Gastrocnemius medialis (tissue), 4 donors: ENCODE measurements at regions not wholly inside any gene's neighbourhood (a gene's known extent, or its start where the extent isn't known, plus 50 kb on each side); places are given as distances from the start of the nearest gene placed in this dataset.

ENCODE experiments used
- CTCF ChIP-seq, 5 experiments: fragments of 450-650 bp in 3 of 5; fragments of 200-600 bp in 2 of 5; sonication (generic) in 2 of 5; IDR thresholded peaks in 4 of 5; conservative IDR thresholded peaks in 1 of 5; 1 replicate in 4 of 5; 2 replicates in 1 of 5; pipeline ENCODE4 v1.5.1; 2016 to 2019; ENCODE audit warnings: antibody characterized with exemption in 5 of 5, mild to moderate bottlenecking in 3 of 5, moderate library complexity in 3 of 5
- POLR2A ChIP-seq, 2 donors: fragments of 450-650 bp; IDR thresholded peaks; one replicate each; pipeline ENCODE4 v1.6.1; 2017; ENCODE audit warnings: antibody characterized with exemption in 2 of 2, mild to moderate bottlenecking in 2 of 2, moderate library complexity in 2 of 2

- no peak for TF ChIP-seq CTCF (IDR thresholded peaks at IDR 0.05 in 4 of 5, conservative IDR thresholded peaks at IDR 0.05 in 1 of 5)
- no peak for TF ChIP-seq POLR2A (IDR thresholded peaks at IDR 0.05)
Observed at GRCh38 chr5:145110181-145110580, 725.0 kb downstream of the PRELID2 start.
